ENCODE measurements at regions not wholly inside any gene's neighbourhood (a gene's known extent, or its start where the extent isn't known, plus 50 kb on each side); places are given as distances from the start of the nearest gene placed in this dataset.
"Not testable (repeated sequence)": the region's sequence is repeated elsewhere in the genome, so short reads cannot be mapped to it uniquely, and the experiment has no call there.

- DNase-seq: peak; percentile 77
Measured at GRCh38 chr13:33340631-33341030, 55.1 kb upstream of the STARD13 start.

- DNase-seq: no peak
Measured at GRCh38 chr13:33341861-33342452, 56.4 kb upstream of the STARD13 start.

GRCh38 chr13:33345842-33346241 lies 60.3 kb upstream of the STARD13 start:
- DNase-seq: no peak

- DNase-seq: no peak
Measured at GRCh38 chr13:33347861-33348260, 62.3 kb upstream of the STARD13 start.

GRCh38 chr13:33348366-33348765 lies 62.8 kb upstream of the STARD13 start:
- no peak for DNase-seq

GRCh38 chr13:33349288-33349985 lies 63.9 kb upstream of the STARD13 start:
- no peak for DNase-seq

GRCh38 chr13:33349986-33350826 lies 64.7 kb upstream of the STARD13 start:
- no peak for DNase-seq

GRCh38 chr13:33351319-33351718 lies 65.8 kb upstream of the STARD13 start:
- DNase-seq: no peak

- DNase-seq: no peak
Measured at GRCh38 chr13:33352041-33352440, 66.5 kb upstream of the STARD13 start.

GRCh38 chr13:33352526-33352925 lies 67.0 kb upstream of the STARD13 start:
- no peak for DNase-seq

- peak; percentile 82 for DNase-seq
Measured at GRCh38 chr13:33353210-33353609, 67.7 kb upstream of the STARD13 start.

- no peak for DNase-seq
Measured at GRCh38 chr13:33353646-33354045, 68.1 kb upstream of the STARD13 start.

- DNase-seq: peak; percentile 68
Measured at GRCh38 chr13:33355201-33355895, 69.8 kb upstream of the STARD13 start.

GRCh38 chr13:33358076-33358475 lies 72.5 kb upstream of the STARD13 start:
- DNase-seq: not testable (repeated sequence)

GRCh38 chr13:33362986-33363727 lies 77.6 kb upstream of the STARD13 start:
- peak; percentile 76 for DNase-seq

- no peak for DNase-seq
Measured at GRCh38 chr13:33364192-33364591, 78.6 kb upstream of the STARD13 start.

GRCh38 chr13:33366469-33367062 lies 81.0 kb upstream of the STARD13 start:
- no peak for DNase-seq

- no peak for DNase-seq
Measured at GRCh38 chr13:33367171-33367895, 81.8 kb upstream of the STARD13 start.

- peak; percentile 93 for DNase-seq
Measured at GRCh38 chr13:33367926-33368325, 82.4 kb upstream of the STARD13 start.

- DNase-seq: no peak
Measured at GRCh38 chr13:33369073-33369472, 83.5 kb upstream of the STARD13 start.

GRCh38 chr13:33372251-33372919 lies 86.8 kb upstream of the STARD13 start:
- DNase-seq: no peak

Measured in GF-D8 (cell line).